ENCODE measurements at regions not wholly inside any gene's neighbourhood (a gene's known extent, or its start where the extent isn't known, plus 50 kb on each side); places are given as distances from the start of the nearest gene placed in this dataset.
"Not testable (repeated sequence)": the region's sequence is repeated elsewhere in the genome, so short reads cannot be mapped to it uniquely, and the experiment has no call there.

GRCh38 chr2:184119989-184120800, 478.1 kb upstream of the ZNF804A start:
- no peaks in the 10 kb centered on the region for H3K4me1 Mint-ChIP-seq (ENCODE audit: low read depth)
- no peaks in the 10 kb centered on the region for H3K36me3 Mint-ChIP-seq (ENCODE audit: low read depth)
- no peak overlapping the region for H3K4me3 Mint-ChIP-seq
- intact Hi-C loops (cut with micrococcal nuclease), result no loop called here
- no peaks in the 10 kb centered on the region for H3K9me3 Mint-ChIP-seq
- H3K27ac Mint-ChIP-seq, result no peak overlapping the region
- no peak for DNase-seq (ENCODE audit: low spot score)
- H3K27me3 Mint-ChIP-seq (ENCODE audit: insufficient read depth), result no peaks in the 10 kb centered on the region

- Mint-ChIP-seq H3K9me3 (no peaks in the 10 kb centered on the region), H3K36me3 (ENCODE audit: low read depth) (no peaks in the 10 kb centered on the region)
- intact Hi-C loops (cut with micrococcal nuclease), result no loop called here
Observed at GRCh38 chr2:184125867-184126266, 472.5 kb upstream of the ZNF804A start.

GRCh38 chr2:184129073-184129472, 469.3 kb upstream of the ZNF804A start:
- Mint-ChIP-seq H3K27ac (no peak overlapping the region), H3K4me1 (ENCODE audit: low read depth) (no peaks in the 10 kb centered on the region), H3K36me3 (ENCODE audit: low read depth) (no peaks in the 10 kb centered on the region), H3K4me3 (no peak overlapping the region), H3K9me3 (peaks cover 13% of the 10 kb centered on the region), H3K27me3 (ENCODE audit: insufficient read depth) (no peaks in the 10 kb centered on the region)
- DNase-seq (ENCODE audit: low spot score), result no peak
- intact Hi-C loops (cut with micrococcal nuclease), result no loop called here

More at GRCh38 chr2:184125867-184126266, 472.5 kb upstream of the ZNF804A start:
- Mint-ChIP-seq H3K27me3 (ENCODE audit: insufficient read depth) (no peaks in the 10 kb centered on the region), H3K27ac (no peak overlapping the region), H3K4me3 (no peak overlapping the region), H3K4me1 (ENCODE audit: low read depth) (no peaks in the 10 kb centered on the region)
- no peak for DNase-seq (ENCODE audit: low spot score)

- H3K36me3 Mint-ChIP-seq (ENCODE audit: low read depth), result no peaks in the 10 kb centered on the region
- H3K4me1 Mint-ChIP-seq (ENCODE audit: low read depth), result no peaks in the 10 kb centered on the region
- intact Hi-C loops (cut with micrococcal nuclease), result no loop called here
Observed at GRCh38 chr2:184137955-184138354, 460.4 kb upstream of the ZNF804A start.

GRCh38 chr2:184141866-184142265, 456.5 kb upstream of the ZNF804A start:
- Mint-ChIP-seq H3K4me3 (no peak overlapping the region), H3K9me3 (peaks cover 5% of the 10 kb centered on the region), H3K36me3 (ENCODE audit: low read depth) (no peaks in the 10 kb centered on the region), H3K27me3 (ENCODE audit: insufficient read depth) (no peaks in the 10 kb centered on the region), H3K4me1 (ENCODE audit: low read depth) (no peaks in the 10 kb centered on the region), H3K27ac (no peak overlapping the region)
- no peak for DNase-seq (ENCODE audit: low spot score)
- intact Hi-C loops (cut with micrococcal nuclease), result no loop called here

More at GRCh38 chr2:184137955-184138354, 460.4 kb upstream of the ZNF804A start:
- no peak for DNase-seq (ENCODE audit: low spot score)
- Mint-ChIP-seq H3K9me3 (peaks cover 10% of the 10 kb centered on the region), H3K27me3 (ENCODE audit: insufficient read depth) (no peaks in the 10 kb centered on the region), H3K4me3 (no peak overlapping the region), H3K27ac (no peak overlapping the region)

GRCh38 chr2:184154438-184154837, 443.9 kb upstream of the ZNF804A start:
- no peak overlapping the region for H3K4me3 Mint-ChIP-seq
- H3K36me3 Mint-ChIP-seq (ENCODE audit: low read depth), result no peaks in the 10 kb centered on the region
- no peak overlapping the region for H3K27ac Mint-ChIP-seq
- H3K27me3 Mint-ChIP-seq (ENCODE audit: insufficient read depth), result no peaks in the 10 kb centered on the region
- no peaks in the 10 kb centered on the region for H3K4me1 Mint-ChIP-seq (ENCODE audit: low read depth)
- DNase-seq (ENCODE audit: low spot score), result no peak
- intact Hi-C loops (cut with micrococcal nuclease), result no loop called here
- H3K9me3 Mint-ChIP-seq, result peaks cover 4% of the 10 kb centered on the region

- intact Hi-C loops (cut with micrococcal nuclease), result no loop called here
- Mint-ChIP-seq H3K4me1 (ENCODE audit: low read depth) (no peaks in the 10 kb centered on the region), H3K4me3 (no peak overlapping the region), H3K9me3 (peaks cover 7% of the 10 kb centered on the region), H3K27me3 (ENCODE audit: insufficient read depth) (no peaks in the 10 kb centered on the region), H3K36me3 (ENCODE audit: low read depth) (no peaks in the 10 kb centered on the region), H3K27ac (no peak overlapping the region)
- no peak for DNase-seq (ENCODE audit: low spot score)
Observed at GRCh38 chr2:184155791-184156190, 442.5 kb upstream of the ZNF804A start.

GRCh38 chr2:184157141-184157540, 441.2 kb upstream of the ZNF804A start:
- H3K4me1 Mint-ChIP-seq (ENCODE audit: low read depth), result no peaks in the 10 kb centered on the region
- H3K27ac Mint-ChIP-seq, result no peak overlapping the region
- no peak for DNase-seq (ENCODE audit: low spot score)
- no peaks in the 10 kb centered on the region for H3K27me3 Mint-ChIP-seq (ENCODE audit: insufficient read depth)
- no peak overlapping the region for H3K4me3 Mint-ChIP-seq
- peaks cover 5% of the 10 kb centered on the region for H3K9me3 Mint-ChIP-seq
- H3K36me3 Mint-ChIP-seq (ENCODE audit: low read depth), result no peaks in the 10 kb centered on the region
- intact Hi-C loops (cut with micrococcal nuclease), result no loop called here

GRCh38 chr2:184162426-184162825, 435.9 kb upstream of the ZNF804A start:
- intact Hi-C loops (cut with micrococcal nuclease), result no loop called here

GRCh38 chr2:184168823-184169222, 429.5 kb upstream of the ZNF804A start:
- H3K4me3 Mint-ChIP-seq; H3K27ac Mint-ChIP-seq; H3K4me1 Mint-ChIP-seq (ENCODE audit: low read depth); H3K27me3 Mint-ChIP-seq (ENCODE audit: insufficient read depth); intact Hi-C loops (cut with micrococcal nuclease); H3K36me3 Mint-ChIP-seq (ENCODE audit: low read depth); DNase-seq (ENCODE audit: low spot score): not testable (repeated sequence)
- H3K9me3 Mint-ChIP-seq, result peaks cover 32% of the 10 kb centered on the region

More at GRCh38 chr2:184162426-184162825, 435.9 kb upstream of the ZNF804A start:
- H3K4me1 Mint-ChIP-seq (ENCODE audit: low read depth), result no peaks in the 10 kb centered on the region
- no peaks in the 10 kb centered on the region for H3K27me3 Mint-ChIP-seq (ENCODE audit: insufficient read depth)
- H3K9me3 Mint-ChIP-seq, result peaks cover 14% of the 10 kb centered on the region
- H3K27ac Mint-ChIP-seq, result no peak overlapping the region
- no peak for DNase-seq (ENCODE audit: low spot score)
- H3K36me3 Mint-ChIP-seq (ENCODE audit: low read depth), result no peaks in the 10 kb centered on the region
- H3K4me3 Mint-ChIP-seq, result no peak overlapping the region

GRCh38 chr2:184169366-184169765, 429.0 kb upstream of the ZNF804A start:
- no peak overlapping the region for H3K4me3 Mint-ChIP-seq
- no peaks in the 10 kb centered on the region for H3K4me1 Mint-ChIP-seq (ENCODE audit: low read depth)
- no peaks in the 10 kb centered on the region for H3K27me3 Mint-ChIP-seq (ENCODE audit: insufficient read depth)
- DNase-seq (ENCODE audit: low spot score), result no peak
- peaks cover 32% of the 10 kb centered on the region for H3K9me3 Mint-ChIP-seq
- intact Hi-C loops (cut with micrococcal nuclease), result no loop called here
- H3K27ac Mint-ChIP-seq, result no peak overlapping the region
- no peaks in the 10 kb centered on the region for H3K36me3 Mint-ChIP-seq (ENCODE audit: low read depth)

GRCh38 chr2:184174493-184175104, 423.7 kb upstream of the ZNF804A start:
- Mint-ChIP-seq H3K4me3 (no peak overlapping the region), H3K36me3 (ENCODE audit: low read depth) (no peaks in the 10 kb centered on the region), H3K9me3 (peaks cover 3% of the 10 kb centered on the region), H3K4me1 (ENCODE audit: low read depth) (no peaks in the 10 kb centered on the region), H3K27ac (no peak overlapping the region), H3K27me3 (ENCODE audit: insufficient read depth) (no peaks in the 10 kb centered on the region)
- intact Hi-C loops (cut with micrococcal nuclease), result no loop called here
- no peak for DNase-seq (ENCODE audit: low spot score)

- no peaks in the 10 kb centered on the region for H3K9me3 Mint-ChIP-seq
- H3K36me3 Mint-ChIP-seq (ENCODE audit: low read depth), result no peaks in the 10 kb centered on the region
- no peaks in the 10 kb centered on the region for H3K27me3 Mint-ChIP-seq (ENCODE audit: insufficient read depth)
- no peak overlapping the region for H3K4me3 Mint-ChIP-seq
- intact Hi-C loops (cut with micrococcal nuclease), result no loop called here
- no peaks in the 10 kb centered on the region for H3K4me1 Mint-ChIP-seq (ENCODE audit: low read depth)
- H3K27ac Mint-ChIP-seq, result no peak overlapping the region
- DNase-seq (ENCODE audit: low spot score), result no peak
Observed at GRCh38 chr2:184178229-184178628, 420.1 kb upstream of the ZNF804A start.
